HepG2 (cell line): ENCODE measurements at regions not wholly inside any gene's neighbourhood (a gene's known extent, or its start where the extent isn't known, plus 50 kb on each side); places are given as distances from the start of the nearest gene placed in this dataset.

Experiments used
- ELF4 ChIP-seq: sonication (generic); formaldehyde crosslinking; IDR thresholded peaks from 2 replicates; pipeline ENCODE4 v1.5.0; 2020; ENCODE audit warnings: missing genetic modification reagents, mild to moderate bottlenecking, moderate library complexity, borderline replicate concordance
- FOXO1 ChIP-seq: sonication (generic); formaldehyde crosslinking; IDR thresholded peaks from 2 replicates; pipeline ENCODE4 v1.4.0; 2020; ENCODE audit warnings: missing genetic modification reagents
- HNF4G ChIP-seq, 2 experiments: sonication (generic) in 1 of 2; formaldehyde crosslinking in 1 of 2; IDR thresholded peaks; 2 replicates each; pipeline versions ENCODE4 v1.4.0 to v1.6.1; 2011 to 2020; ENCODE audit warnings: borderline replicate concordance in 2 of 2, low read depth in 2 of 2, mild to moderate bottlenecking in 2 of 2, low read length in 1 of 2, missing genetic modification reagents in 1 of 2, moderate library complexity in 1 of 2
- NR2F2 ChIP-seq: IDR thresholded peaks from 2 replicates; pipeline ENCODE4 v1.6.1; 2012; ENCODE audit warnings: low read depth, inconsistent platforms, borderline replicate concordance
- POLR2A ChIP-seq, 2 experiments: IDR thresholded peaks; 2 replicates each; pipeline ENCODE4 v1.6.1; 2011; ENCODE audit warnings: low read depth in 2 of 2, low read length in 2 of 2, mild to moderate bottlenecking in 1 of 2, moderate library complexity in 1 of 2; ENCODE audit not compliant: insufficient read depth in 1 of 2
- POLR2AphosphoS5 ChIP-seq: IDR thresholded peaks from 2 replicates; pipeline ENCODE4 v1.6.1; 2012; ENCODE audit warnings: low read depth, low read length
- RAD21 ChIP-seq: fragments of 450-650 bp; formaldehyde crosslinking; IDR thresholded peaks from 2 replicates; pipeline ENCODE4 v1.5.0; 2020; ENCODE audit warnings: mild to moderate bottlenecking
- SMYD3 ChIP-seq: sonication (generic); formaldehyde crosslinking; IDR thresholded peaks from 2 replicates; pipeline ENCODE4 v1.8.1; 2023; ENCODE audit warnings: mild to moderate bottlenecking, missing genetic modification reagents
- ZNF253 ChIP-seq: sonication (generic); formaldehyde crosslinking; IDR thresholded peaks from 2 replicates; pipeline ENCODE4 v1.8.0; 2022; ENCODE audit warnings: mild to moderate bottlenecking, missing genetic modification reagents, borderline replicate concordance
- TF ChIP-seq, protein P1 (sequence below): sonication (generic); formaldehyde crosslinking; IDR thresholded peaks from 2 replicates; pipeline ENCODE4 v1.5.0; 2020; ENCODE audit warnings: mild to moderate bottlenecking, missing genetic modification reagents, moderate library complexity
- TF ChIP-seq, protein P2 (sequence below): sonication (generic); formaldehyde crosslinking; IDR thresholded peaks from 2 replicates; pipeline ENCODE4 v1.8.0; 2022; ENCODE audit warnings: mild to moderate bottlenecking, missing genetic modification reagents
- TF ChIP-seq, protein P3 (sequence below): sonication (generic); formaldehyde crosslinking; IDR thresholded peaks from 2 replicates; pipeline ENCODE4 v1.4.0; 2020; ENCODE audit warnings: missing genetic modification reagents

DNA sequence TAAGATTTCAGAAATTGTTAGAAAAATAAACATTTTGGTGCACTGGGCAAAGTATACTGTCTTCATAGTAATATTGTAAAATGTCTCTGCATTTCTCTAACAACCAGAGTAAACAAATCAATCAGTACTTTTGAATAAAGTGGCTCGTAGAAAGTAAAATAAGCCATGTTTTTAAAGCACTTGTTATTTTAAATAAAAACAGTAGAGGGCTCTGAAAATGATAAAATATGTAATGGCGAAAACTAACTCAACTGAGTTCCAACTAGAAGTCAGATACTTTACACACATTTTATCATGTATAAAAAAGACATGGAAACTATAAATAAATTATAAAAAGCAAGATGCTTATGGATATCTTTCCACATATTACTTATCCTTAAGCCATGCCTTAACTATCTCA, 1134.4 kb downstream of the PDHA2 start:
- TF ChIP-seq NR2F2 (no peak), POLR2A (IDR thresholded peaks at IDR 0.05; ENCODE audit: insufficient read depth in 1 of 2, low read depth in 2 of 2, low read length in 2 of 2) (no peak), HNF4G (IDR thresholded peaks at IDR 0.05; ENCODE audit: borderline replicate concordance, low read depth, low read length) (no peak), HNF4G (CRISPR knock-in tag; IDR thresholded peaks at IDR 0.05; ENCODE audit: borderline replicate concordance, low read depth) (no peak), ZNF253 (CRISPR knock-in tag) (no peak), FOXO1 (no peak), SMYD3 (CRISPR knock-in tag) (no peak), POLR2AphosphoS5 (no peak), ELF4 (CRISPR knock-in tag) (no peak), RAD21 (no peak)
- TF ChIP-seq, protein P1, sequence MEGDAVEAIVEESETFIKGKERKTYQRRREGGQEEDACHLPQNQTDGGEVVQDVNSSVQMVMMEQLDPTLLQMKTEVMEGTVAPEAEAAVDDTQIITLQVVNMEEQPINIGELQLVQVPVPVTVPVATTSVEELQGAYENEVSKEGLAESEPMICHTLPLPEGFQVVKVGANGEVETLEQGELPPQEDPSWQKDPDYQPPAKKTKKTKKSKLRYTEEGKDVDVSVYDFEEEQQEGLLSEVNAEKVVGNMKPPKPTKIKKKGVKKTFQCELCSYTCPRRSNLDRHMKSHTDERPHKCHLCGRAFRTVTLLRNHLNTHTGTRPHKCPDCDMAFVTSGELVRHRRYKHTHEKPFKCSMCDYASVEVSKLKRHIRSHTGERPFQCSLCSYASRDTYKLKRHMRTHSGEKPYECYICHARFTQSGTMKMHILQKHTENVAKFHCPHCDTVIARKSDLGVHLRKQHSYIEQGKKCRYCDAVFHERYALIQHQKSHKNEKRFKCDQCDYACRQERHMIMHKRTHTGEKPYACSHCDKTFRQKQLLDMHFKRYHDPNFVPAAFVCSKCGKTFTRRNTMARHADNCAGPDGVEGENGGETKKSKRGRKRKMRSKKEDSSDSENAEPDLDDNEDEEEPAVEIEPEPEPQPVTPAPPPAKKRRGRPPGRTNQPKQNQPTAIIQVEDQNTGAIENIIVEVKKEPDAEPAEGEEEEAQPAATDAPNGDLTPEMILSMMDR (CRISPR knock-in tag), result no peak
- TF ChIP-seq, protein P2, sequence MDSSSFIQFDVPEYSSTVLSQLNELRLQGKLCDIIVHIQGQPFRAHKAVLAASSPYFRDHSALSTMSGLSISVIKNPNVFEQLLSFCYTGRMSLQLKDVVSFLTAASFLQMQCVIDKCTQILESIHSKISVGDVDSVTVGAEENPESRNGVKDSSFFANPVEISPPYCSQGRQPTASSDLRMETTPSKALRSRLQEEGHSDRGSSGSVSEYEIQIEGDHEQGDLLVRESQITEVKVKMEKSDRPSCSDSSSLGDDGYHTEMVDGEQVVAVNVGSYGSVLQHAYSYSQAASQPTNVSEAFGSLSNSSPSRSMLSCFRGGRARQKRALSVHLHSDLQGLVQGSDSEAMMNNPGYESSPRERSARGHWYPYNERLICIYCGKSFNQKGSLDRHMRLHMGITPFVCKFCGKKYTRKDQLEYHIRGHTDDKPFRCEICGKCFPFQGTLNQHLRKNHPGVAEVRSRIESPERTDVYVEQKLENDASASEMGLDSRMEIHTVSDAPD (CRISPR knock-in tag), result no peak
- TF ChIP-seq, protein P3, sequence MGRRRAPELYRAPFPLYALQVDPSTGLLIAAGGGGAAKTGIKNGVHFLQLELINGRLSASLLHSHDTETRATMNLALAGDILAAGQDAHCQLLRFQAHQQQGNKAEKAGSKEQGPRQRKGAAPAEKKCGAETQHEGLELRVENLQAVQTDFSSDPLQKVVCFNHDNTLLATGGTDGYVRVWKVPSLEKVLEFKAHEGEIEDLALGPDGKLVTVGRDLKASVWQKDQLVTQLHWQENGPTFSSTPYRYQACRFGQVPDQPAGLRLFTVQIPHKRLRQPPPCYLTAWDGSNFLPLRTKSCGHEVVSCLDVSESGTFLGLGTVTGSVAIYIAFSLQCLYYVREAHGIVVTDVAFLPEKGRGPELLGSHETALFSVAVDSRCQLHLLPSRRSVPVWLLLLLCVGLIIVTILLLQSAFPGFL, result no peak
